ENCODE measurements at regions not wholly inside any gene's neighbourhood (a gene's known extent, or its start where the extent isn't known, plus 50 kb on each side); places are given as distances from the start of the nearest gene placed in this dataset.

- no peak overlapping the region for H3K27ac ChIP-seq (ENCODE audit: control insufficient read depth, insufficient read depth)
- intact Hi-C loops (cut with micrococcal nuclease; ENCODE audit: unreplicated experiment): loop anchor here (5.0 to 10.0 kb wide), 3 partner anchors 135 to 345 kb away; no protein-coding TSS in a partner anchor
- BruUV-seq (replicated peaks): no TSS peak
- no peaks in the 10 kb centered on the region for H3K36me3 ChIP-seq (ENCODE audit: control insufficient read depth in 2 of 2, insufficient read depth in 2 of 2, low read length in 1 of 2)
- FAIRE-seq: peak; percentile 61
- ATAC-seq: peak; percentile 82
- ChIA-PET SMC1A (ENCODE audit: uncharacterized antibody, unreplicated experiment) (interaction anchor here (0.6 to 4.3 kb wide), 14 partner anchors 10 to 253 kb away, joined by 3 to 21 read pairs (median 4); no protein-coding TSS in a partner anchor), RAD21 (ENCODE audit: unreplicated experiment) (interaction anchor here (1.2 to 2.4 kb wide), 7 partner anchors 10 to 152 kb away, joined by 3 to 14 read pairs (median 9); no protein-coding TSS in a partner anchor), CTCF (interaction anchor here (1.0 to 1.5 kb wide), 4 partner anchors 10 to 24 kb away, joined by 3 to 4 read pairs (median 4); no protein-coding TSS in a partner anchor), POLR2A (interaction anchor here (0.6 to 1.3 kb wide), 2 partner anchors 11 to 54 kb away, joined by 4 read pairs; no protein-coding TSS in a partner anchor)
- no peak overlapping the region for H3K4me3 ChIP-seq
- no peaks in the 10 kb centered on the region for H3K27me3 ChIP-seq (replicated peaks in 1 of 2; ENCODE audit: control insufficient read depth in 2 of 2, insufficient read depth in 2 of 2, low read length in 1 of 2)
- peak overlapping the region; percentile 35; the same call in 1 of the 2 replicates for H3K4me2 ChIP-seq (ENCODE audit: control insufficient read depth, insufficient read depth)
- no peak for DNase-seq (ENCODE audit: low read depth, low spot score)
- H3K79me2 ChIP-seq (ENCODE audit: control insufficient read depth, insufficient read depth, low read length): no peaks in the 10 kb centered on the region
- H3K4me1 ChIP-seq (ENCODE audit: control insufficient read depth, insufficient read depth, low read length): peaks cover 23% of the 10 kb centered on the region
- no peaks in the 10 kb centered on the region for H3K9me3 ChIP-seq (replicated peaks; ENCODE audit: control insufficient read depth, insufficient read depth, low read length)
- no peak overlapping the region for H2AFZ ChIP-seq (ENCODE audit: control insufficient read depth, low read depth, low read length)
- no peak overlapping the region for H3K9ac ChIP-seq (ENCODE audit: control insufficient read depth, insufficient read depth, low read length)
- no peaks in the 10 kb centered on the region for H4K20me1 ChIP-seq (ENCODE audit: control insufficient read depth, insufficient read depth)
- in situ Hi-C loops (cut with MboI): no loop called here
- 0% methylated on average over 1 of the region's 1 CpG for WGBS (ENCODE audit: insufficient coverage, insufficient replicate concordance, low lambda C conversion rate, missing lambda C conversion rate)
- TF ChIP-seq ETV6 (conservative IDR thresholded peaks at IDR 0.05 in 1 of 2, IDR thresholded peaks at IDR 0.05 in 1 of 2; ENCODE audit: borderline replicate concordance in 1 of 2, low read depth in 1 of 2): peak in 1 of 2 experiments; percentile 32; a peak in 1 of 4 replicates
- TF ChIP-seq RELA (IDR thresholded peaks at IDR 0.05; ENCODE audit: borderline replicate concordance, partially characterized antibody): no peak
- no peak for TF ChIP-seq HDAC2 (IDR thresholded peaks at IDR 0.05)
- TF ChIP-seq SRF (IDR thresholded peaks at IDR 0.05; ENCODE audit: low read depth in 2 of 2, low read length in 2 of 2): no peak
- TF ChIP-seq BMI1 (IDR thresholded peaks at IDR 0.05; ENCODE audit: borderline replicate concordance): peak; percentile 57; the same call in 1 of the 2 replicates
- no peak for TF ChIP-seq CHD4 (IDR thresholded peaks at IDR 0.05)
- TF ChIP-seq IKZF2 (IDR thresholded peaks at IDR 0.05): peak; percentile 88 to 90
- TF ChIP-seq BCL3 (IDR thresholded peaks at IDR 0.05; ENCODE audit: borderline replicate concordance, insufficient read depth, low read depth, low read length, poor library complexity, severe bottlenecking): no peak
- TF ChIP-seq SMAD5 (IDR thresholded peaks at IDR 0.05; ENCODE audit: low read depth): no peak
- TF ChIP-seq POLR2A (IDR thresholded peaks at IDR 0.05; ENCODE audit: low read depth, low read length): no peak
- TF ChIP-seq ZZZ3 (IDR thresholded peaks at IDR 0.05; ENCODE audit: control insufficient read depth, insufficient read length, low read depth): no peak
- TF ChIP-seq CEBPB (IDR thresholded peaks at IDR 0.05; ENCODE audit: borderline replicate concordance in 1 of 2, low read depth in 2 of 2, low read length in 2 of 2): no peak
- no peak for TF ChIP-seq TARDBP (IDR thresholded peaks at IDR 0.05; ENCODE audit: borderline replicate concordance)
- TF ChIP-seq PKNOX1 (IDR thresholded peaks at IDR 0.05): peak; percentile 61
- TF ChIP-seq E2F8 (IDR thresholded peaks at IDR 0.05; ENCODE audit: low read depth, partially characterized antibody): no peak
These were observed 148.4 kb upstream of the AHR start for GRCh38 chr7:17150018-17150417.
